ENCODE measurements at regions not wholly inside any gene's neighbourhood (a gene's known extent, or its start where the extent isn't known, plus 50 kb on each side); places are given as distances from the start of the nearest gene placed in this dataset.

- TF ChIP-seq, protein P1, sequence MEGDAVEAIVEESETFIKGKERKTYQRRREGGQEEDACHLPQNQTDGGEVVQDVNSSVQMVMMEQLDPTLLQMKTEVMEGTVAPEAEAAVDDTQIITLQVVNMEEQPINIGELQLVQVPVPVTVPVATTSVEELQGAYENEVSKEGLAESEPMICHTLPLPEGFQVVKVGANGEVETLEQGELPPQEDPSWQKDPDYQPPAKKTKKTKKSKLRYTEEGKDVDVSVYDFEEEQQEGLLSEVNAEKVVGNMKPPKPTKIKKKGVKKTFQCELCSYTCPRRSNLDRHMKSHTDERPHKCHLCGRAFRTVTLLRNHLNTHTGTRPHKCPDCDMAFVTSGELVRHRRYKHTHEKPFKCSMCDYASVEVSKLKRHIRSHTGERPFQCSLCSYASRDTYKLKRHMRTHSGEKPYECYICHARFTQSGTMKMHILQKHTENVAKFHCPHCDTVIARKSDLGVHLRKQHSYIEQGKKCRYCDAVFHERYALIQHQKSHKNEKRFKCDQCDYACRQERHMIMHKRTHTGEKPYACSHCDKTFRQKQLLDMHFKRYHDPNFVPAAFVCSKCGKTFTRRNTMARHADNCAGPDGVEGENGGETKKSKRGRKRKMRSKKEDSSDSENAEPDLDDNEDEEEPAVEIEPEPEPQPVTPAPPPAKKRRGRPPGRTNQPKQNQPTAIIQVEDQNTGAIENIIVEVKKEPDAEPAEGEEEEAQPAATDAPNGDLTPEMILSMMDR (conservative IDR thresholded peaks at IDR 0.05; ENCODE audit: low read length), result no peak
- TF ChIP-seq EZH2phosphoT487 (IDR thresholded peaks at IDR 0.05; ENCODE audit: borderline replicate concordance, low read depth, low read length), result no peak
Observed at GRCh38 chr12:92544322-92544721, 158.5 kb upstream of the PLEKHG7 start.

Data from OCI-LY7 (cell line).